GM21786 (cell line): ENCODE measurements at regions not wholly inside any gene's neighbourhood (a gene's known extent, or its start where the extent isn't known, plus 50 kb on each side); places are given as distances from the start of the nearest gene placed in this dataset.

Source experiments
- ATAC-seq: cut with Tn5 transposase; IDR thresholded peaks from one replicate; pipeline ENCODE4 v1.9.1; 2021; ENCODE audit not compliant: unreplicated experiment

DNA sequence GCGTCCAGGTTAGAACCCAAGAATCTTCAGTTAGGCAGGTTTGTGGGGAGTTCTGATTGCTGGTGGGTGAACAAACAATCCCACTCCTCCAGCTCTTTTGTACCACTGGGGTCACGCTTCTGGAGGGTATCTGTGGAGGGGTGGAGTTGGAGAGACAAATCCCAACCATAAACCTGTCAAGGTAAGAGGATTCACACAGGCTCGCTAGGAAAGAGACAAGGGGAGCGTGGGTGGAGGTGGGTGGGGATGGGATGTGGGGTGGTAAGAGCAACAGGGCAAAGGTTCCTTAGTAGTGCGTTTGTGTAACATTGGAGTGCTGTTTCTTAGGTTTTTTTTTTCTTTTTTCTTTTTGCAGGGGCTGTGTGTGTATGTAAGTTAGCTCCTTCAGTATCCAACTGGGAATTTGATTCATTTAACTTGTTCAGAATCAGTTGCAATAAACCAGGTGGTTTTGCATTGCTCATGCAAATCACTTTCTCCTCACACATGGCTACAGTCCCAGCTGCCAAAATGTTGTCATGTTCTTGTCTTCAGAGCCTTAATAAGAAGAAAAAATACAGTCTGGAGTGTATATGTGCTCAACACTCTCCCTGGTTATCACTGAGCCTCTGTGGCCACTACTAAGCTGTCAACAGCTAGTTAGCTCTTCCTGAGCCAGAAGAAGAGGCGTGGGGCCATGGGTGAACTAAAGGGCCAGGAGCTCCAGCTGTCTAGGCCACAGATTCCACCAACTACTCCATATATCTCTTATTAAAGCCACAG lies 164.0 kb upstream of the RAD23B start:
- ATAC-seq: no peak

DNA sequence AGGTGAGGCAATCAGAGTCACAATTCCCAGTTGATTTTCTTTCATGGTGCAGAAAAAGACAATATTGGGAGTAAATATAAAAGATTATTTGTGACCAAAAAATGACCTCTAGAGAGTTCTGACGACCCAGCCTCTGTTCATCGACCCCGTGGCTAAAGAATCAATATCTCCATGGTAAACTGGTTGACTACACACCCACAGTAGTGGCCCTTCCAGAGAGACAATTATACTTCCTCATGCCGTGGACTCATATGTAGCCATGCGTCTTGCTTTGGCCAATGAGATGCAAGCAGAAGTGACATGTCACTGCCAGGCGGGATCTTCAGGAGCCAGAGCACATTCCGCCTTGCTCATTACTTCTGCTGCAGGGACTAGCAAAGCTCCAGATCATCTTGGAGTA lies 163.3 kb upstream of the RAD23B start:
- ATAC-seq: no peak

- no peak for ATAC-seq
Measured at GRCh38 chr9:107123389-107123788, 159.7 kb upstream of the RAD23B start.

GRCh38 chr9:107127608-107128007 lies 155.5 kb upstream of the RAD23B start:
- no peak for ATAC-seq

DNA sequence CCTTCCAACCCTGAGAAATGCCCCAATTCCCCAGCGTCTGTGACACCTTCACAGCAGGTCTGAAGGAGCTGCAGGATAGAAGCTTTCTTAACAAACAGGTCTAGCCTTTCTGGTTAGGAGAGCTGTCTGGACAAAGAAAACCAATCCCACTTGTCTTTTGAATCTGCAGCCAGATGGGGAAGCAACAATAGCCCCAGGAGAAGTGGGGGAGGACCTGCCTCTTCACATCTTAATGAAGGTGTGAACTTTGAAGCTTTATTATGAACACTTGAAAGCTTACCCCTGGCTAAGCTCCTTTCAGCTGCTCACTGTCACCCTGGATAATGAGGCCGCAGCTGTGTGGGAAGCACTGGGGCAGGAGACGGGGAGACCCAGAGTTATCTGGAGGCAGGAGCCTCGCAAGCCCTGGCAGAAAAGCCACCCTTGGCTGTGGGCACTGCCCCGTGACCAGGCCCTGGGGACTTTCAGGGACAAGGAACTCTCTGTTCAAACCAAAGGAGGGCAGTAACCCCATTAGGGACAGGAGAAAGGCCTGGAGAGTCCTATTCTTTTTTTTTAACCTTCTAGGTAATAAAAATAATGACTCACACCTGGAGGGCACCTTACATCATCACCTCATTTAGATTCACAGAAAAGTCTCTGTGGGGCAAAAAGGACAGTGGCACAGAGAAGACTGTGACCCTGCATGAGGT lies 151.8 kb upstream of the RAD23B start:
- no peak for ATAC-seq

- no peak for ATAC-seq
Measured at GRCh38 chr9:107136296-107136695, 146.8 kb upstream of the RAD23B start.

DNA sequence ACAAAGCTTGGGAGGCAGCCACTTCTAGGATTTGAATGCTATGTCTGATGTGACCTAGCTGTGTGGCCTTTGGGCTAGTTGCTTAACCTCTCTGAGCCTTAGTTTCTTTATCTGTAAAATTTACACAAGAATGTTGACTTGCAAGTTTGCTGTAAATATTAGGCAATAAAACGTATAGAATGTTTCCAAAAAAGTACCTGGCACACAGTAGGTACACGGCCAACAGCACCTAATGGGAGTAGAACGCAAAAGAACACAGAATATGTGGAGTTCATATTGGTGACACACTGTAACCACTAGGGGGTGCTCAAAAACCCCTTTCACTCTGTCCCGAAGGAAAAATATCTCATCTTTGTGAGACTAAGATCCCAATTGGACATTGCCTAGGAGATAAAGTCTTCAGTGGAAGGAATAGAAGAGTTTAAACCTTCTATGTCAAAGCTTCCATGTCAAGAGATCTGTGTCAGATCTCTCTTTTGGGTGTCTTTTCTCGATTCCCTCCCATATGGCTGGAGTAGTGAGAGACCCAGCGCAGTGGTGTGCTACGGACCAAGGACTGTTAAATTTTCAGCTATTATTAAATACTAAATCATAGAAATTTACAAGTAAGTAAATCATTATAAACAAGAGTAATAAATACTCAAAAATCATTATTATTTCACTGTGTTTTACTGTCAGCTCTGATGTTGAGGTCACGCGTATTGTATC lies 145.4 kb upstream of the RAD23B start:
- ATAC-seq: no peak

DNA sequence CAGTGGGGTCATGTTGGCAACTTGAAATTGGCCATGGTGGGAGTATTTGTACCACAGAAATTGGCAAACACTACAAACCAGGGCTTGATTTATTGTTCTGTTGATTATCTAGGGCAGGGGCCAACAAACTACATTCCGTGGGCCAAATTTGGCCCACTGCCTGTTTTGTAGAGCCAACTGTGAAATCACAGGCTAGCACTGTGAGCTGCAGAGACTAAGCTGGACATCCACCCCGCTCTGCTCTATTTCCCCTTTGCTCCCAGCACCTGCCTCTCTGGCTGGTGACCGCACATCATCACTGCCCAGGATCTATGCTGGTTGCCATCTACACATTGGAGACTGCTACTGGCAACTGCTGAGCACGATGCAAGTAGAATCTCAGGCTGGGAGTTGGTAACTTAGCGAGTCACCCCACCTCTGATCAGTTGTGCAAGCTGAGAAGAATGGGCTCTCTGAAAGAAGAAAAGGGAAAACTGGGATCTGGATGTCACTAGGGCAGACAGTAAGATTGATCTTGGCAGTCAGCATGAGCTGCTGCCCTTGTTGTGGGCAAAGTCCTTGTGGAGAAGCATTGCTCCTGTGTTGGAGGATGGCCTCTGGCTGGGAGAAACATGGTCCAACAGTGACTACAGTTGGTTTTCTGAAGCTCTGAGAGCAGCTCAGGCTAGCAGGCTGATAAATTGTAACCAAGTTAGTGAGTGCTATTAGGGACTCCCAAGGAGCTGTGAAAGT lies 144.7 kb upstream of the RAD23B start:
- ATAC-seq: no peak

DNA sequence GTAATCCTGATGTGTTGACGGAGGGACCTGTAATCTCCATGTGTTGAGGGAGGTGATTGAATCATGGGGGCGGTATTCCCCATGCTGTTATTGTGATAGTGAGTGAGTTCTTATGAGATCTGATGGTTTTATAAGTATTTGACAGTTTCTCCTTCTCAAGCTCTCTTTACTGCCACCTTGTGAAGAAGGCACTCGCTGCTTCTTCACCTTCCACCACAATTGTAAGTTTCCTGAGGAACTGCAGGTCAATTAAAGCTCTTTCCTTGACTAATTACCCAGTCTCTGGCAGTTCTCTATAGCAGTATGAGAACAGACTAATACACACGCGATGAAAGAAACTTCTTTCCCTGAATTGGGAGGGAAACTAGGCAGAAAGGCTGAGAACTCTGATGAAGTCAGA lies 141.1 kb upstream of the RAD23B start:
- ATAC-seq: no peak

- ATAC-seq: no peak
Measured at GRCh38 chr9:107142430-107142829, 140.6 kb upstream of the RAD23B start.

GRCh38 chr9:107142896-107143603 lies 140.0 kb upstream of the RAD23B start:
- ATAC-seq: no peak

- ATAC-seq: no peak
Measured at GRCh38 chr9:107144475-107144874, 138.6 kb upstream of the RAD23B start.

- ATAC-seq: no peak
Measured at GRCh38 chr9:107147134-107147533, 135.9 kb upstream of the RAD23B start.

DNA sequence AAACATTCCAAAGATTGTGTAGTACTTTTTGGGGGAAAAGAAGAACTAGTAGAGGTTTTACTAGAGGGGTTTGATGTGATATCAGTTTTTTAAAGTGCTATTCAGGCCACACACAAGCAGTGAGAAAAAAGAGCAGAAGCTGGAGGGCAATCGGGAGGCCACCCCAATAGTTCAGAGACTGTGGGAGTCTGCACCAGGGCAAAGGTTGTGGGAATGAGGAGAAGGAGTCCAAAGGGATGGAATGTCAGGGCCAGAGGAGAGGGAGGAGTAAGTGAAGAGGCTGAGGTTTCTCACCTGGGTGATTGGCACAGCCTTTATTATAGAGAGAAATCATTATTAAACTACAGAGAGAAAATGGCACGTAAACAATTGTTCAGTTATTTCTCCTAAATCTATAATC lies 134.9 kb upstream of the RAD23B start:
- ATAC-seq: no peak

DNA sequence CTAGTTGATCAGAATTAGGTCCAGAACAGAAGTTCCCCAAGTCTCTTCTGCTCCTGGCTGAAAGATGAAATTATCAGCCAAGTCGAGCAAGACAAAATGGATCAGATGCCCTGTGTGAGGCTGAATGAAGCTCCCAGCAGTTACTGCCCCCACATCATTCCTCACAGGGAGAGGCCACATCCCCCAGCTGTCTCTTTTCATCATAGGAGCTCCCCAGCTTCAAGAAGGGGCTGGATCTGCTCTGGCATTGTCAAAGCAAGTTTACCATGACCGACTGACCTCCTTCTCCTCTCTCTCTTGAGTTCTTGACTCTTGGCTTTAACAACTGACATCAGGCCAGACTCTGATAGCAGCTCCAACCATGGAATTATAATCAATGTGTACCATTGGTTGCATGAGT lies 133.3 kb upstream of the RAD23B start:
- ATAC-seq: no peak

DNA sequence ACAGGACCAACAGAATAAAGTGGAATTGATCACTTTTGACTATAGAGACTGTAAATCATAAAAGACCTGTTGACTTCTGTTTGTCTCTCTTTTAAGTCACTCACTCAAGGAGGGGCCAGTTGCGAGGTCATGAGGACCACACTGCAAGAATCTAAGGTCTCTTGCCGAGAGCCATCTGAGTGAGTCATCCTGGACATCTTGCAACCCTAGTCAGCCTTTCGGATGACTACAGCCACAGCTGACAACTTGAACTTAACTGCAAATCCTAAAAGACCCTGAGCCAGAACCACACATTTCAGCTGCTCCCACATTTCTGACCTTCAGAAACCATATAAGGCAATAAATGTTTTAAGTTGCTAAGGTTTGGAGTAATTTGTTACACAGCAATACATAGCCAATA lies 129.7 kb upstream of the RAD23B start:
- ATAC-seq: no peak

DNA sequence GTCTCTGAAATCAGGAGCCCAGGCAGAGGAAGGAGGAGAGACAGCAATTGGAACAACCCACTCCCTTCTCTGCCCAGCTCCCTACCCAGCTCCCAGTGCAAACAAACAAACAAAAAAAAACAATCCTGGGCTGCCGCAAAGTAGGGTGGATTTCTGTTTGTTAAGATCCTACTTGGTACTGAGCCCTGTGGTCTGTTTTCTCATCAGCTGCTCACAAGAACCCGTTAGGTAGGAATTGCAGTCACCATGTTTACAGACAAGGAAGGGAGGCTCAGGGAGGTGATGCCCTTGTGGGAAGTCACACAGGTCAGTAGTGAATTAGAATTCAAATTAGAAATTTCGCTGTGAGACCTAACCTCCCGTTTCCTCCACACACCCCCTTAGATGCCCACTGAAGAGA lies 128.8 kb upstream of the RAD23B start:
- ATAC-seq: no peak

GRCh38 chr9:107154766-107155165 lies 128.3 kb upstream of the RAD23B start:
- no peak for ATAC-seq

DNA sequence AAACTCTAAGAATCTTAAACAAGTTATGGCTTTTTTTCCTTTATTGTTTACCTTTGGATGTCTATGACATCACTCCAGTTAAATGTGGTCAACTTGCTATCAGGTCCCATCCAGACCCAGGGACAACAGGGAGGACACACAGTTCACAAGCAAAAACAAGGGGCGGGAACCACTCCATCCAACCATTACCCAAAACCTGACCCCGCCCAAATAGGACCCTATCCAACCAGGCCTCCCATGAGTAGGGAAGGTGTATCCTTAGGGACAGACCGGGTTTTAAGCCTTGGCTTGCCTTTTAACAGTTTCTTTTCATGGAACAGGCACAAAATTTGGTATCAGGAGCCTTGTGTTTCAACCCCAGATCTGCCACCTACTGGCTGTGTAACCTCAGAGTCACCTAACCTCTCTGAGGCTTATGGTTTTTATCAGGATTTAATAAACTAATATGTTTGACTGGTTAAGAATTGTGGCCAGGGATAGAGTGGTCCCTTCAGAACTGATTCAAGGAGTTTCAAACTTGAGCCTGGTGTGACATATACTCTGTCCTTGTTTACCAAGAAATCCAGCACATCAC lies 127.7 kb upstream of the RAD23B start:
- ATAC-seq: no peak

- ATAC-seq: peak; percentile 90
Measured at GRCh38 chr9:107158321-107158720, 124.8 kb upstream of the RAD23B start.
